ENCODE measurements at regions not wholly inside any gene's neighbourhood (a gene's known extent, or its start where the extent isn't known, plus 50 kb on each side); places are given as distances from the start of the nearest gene placed in this dataset.
A peak's percentile ranks its signal among the peaks of the same experiment; 100 is the strongest.
"Not testable (repeated sequence)": the region's sequence is repeated elsewhere in the genome, so short reads cannot be mapped to it uniquely, and the experiment has no call there.

- H3K4me1 ChIP-seq (ENCODE audit: control insufficient read depth in 1 of 2, insufficient read depth in 2 of 2, low read length in 2 of 2): no peaks in the 10 kb centered on the region
- no peaks in the 10 kb centered on the region for H3K9me3 ChIP-seq (ENCODE audit: control insufficient read depth in 1 of 2, low read length in 2 of 2)
- no peak overlapping the region for H3K27ac ChIP-seq (ENCODE audit: low read length)
- H3K27me3 ChIP-seq (ENCODE audit: low read depth, low read length): no peaks in the 10 kb centered on the region
- no peaks in the 10 kb centered on the region for H3K36me3 ChIP-seq (ENCODE audit: control insufficient read depth in 1 of 2, insufficient read depth in 2 of 2, low read length in 2 of 2)
- H3K4me3 ChIP-seq (ENCODE audit: low read depth in 1 of 2, low read length in 2 of 2): no peak overlapping the region
Measured at GRCh38 chr6:47407300-47408281, 70.0 kb upstream of the CD2AP start.

DNA sequence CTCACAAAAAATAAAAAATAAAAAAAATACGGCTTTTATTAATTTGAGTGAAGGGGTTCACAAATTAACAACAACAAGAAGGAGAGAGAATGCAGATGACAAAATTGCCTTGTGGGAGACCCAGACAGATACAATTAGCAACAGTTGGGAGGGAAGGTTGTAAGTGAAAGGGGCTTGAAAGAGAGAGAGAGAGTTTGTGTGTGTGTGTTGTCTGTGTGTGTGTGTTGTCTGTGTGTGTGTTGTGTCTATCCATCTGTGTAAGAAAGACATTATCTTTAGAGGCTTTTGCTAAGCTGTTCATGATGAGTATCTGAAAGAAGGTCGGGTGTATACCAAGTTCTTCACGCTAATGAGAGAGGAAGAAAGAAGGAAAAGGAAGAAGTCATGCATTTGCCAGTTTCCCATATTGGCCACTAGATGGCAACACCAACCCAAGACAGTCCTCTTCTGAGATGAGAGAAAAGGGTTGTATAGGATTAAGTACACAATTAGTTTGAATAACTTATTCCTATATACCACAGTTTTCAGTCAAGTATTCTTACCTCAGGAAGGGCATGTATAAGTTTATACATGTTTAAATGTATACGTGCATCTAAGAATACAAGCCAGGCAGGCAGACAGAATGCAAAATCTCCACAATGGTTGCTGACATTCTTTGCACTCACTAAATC is 63.7 kb upstream of the CD2AP start:
- Histone ChIP-seq H3K9me3 (ENCODE audit: control insufficient read depth in 1 of 2, low read length in 2 of 2) (no peaks in the 10 kb centered on the region), H3K36me3 (ENCODE audit: control insufficient read depth in 1 of 2, insufficient read depth in 2 of 2, low read length in 2 of 2) (no peaks in the 10 kb centered on the region), H3K27ac (ENCODE audit: low read length) (peak overlapping the region; percentile 53), H3K4me3 (ENCODE audit: low read depth in 1 of 2, low read length in 2 of 2) (peak overlapping the region; percentile 51 to 88), H3K4me1 (ENCODE audit: control insufficient read depth in 1 of 2, insufficient read depth in 2 of 2, low read length in 2 of 2) (peaks cover 6 to 7% of the 10 kb centered on the region in 2 donors), H3K27me3 (ENCODE audit: low read depth, low read length) (no peaks in the 10 kb centered on the region)

GRCh38 chr6:47414423-47415167 is 63.0 kb upstream of the CD2AP start:
- peak overlapping the region; percentile 51 to 88 for H3K4me3 ChIP-seq (ENCODE audit: low read depth in 1 of 2, low read length in 2 of 2)
- peak overlapping the region; percentile 53 for H3K27ac ChIP-seq (ENCODE audit: low read length)
- no peaks in the 10 kb centered on the region for H3K36me3 ChIP-seq (ENCODE audit: control insufficient read depth in 1 of 2, insufficient read depth in 2 of 2, low read length in 2 of 2)

GRCh38 chr6:47416396-47417345 is 60.9 kb upstream of the CD2AP start:
- H3K4me1 ChIP-seq (ENCODE audit: control insufficient read depth in 1 of 2, insufficient read depth in 2 of 2, low read length in 2 of 2): peaks cover 6 to 7% of the 10 kb centered on the region in 2 donors

More at GRCh38 chr6:47414423-47415167, 63.0 kb upstream of the CD2AP start:
- no peaks in the 10 kb centered on the region for H3K27me3 ChIP-seq (ENCODE audit: low read depth, low read length)
- no peaks in the 10 kb centered on the region for H3K9me3 ChIP-seq (ENCODE audit: control insufficient read depth in 1 of 2, low read length in 2 of 2)
- peaks cover 6 to 7% of the 10 kb centered on the region in 2 donors for H3K4me1 ChIP-seq (ENCODE audit: control insufficient read depth in 1 of 2, insufficient read depth in 2 of 2, low read length in 2 of 2)

GRCh38 chr6:47419621-47420020 is 58.0 kb upstream of the CD2AP start:
- H3K27me3 ChIP-seq (ENCODE audit: low read depth, low read length): no peaks in the 10 kb centered on the region
- H3K36me3 ChIP-seq (ENCODE audit: control insufficient read depth in 1 of 2, insufficient read depth in 2 of 2, low read length in 2 of 2): no peaks in the 10 kb centered on the region
- peak overlapping the region; percentile 21 for H3K27ac ChIP-seq (ENCODE audit: low read length)
- no peaks in the 10 kb centered on the region for H3K9me3 ChIP-seq (ENCODE audit: control insufficient read depth in 1 of 2, low read length in 2 of 2)
- peaks cover under 1% of the 10 kb centered on the region in 2 donors for H3K4me1 ChIP-seq (ENCODE audit: control insufficient read depth in 1 of 2, insufficient read depth in 2 of 2, low read length in 2 of 2)
- H3K4me3 ChIP-seq (ENCODE audit: low read depth in 1 of 2, low read length in 2 of 2): peak overlapping the region in 1 of 2 donors; percentile 42

More at GRCh38 chr6:47416396-47417345, 60.9 kb upstream of the CD2AP start:
- Histone ChIP-seq H3K36me3 (ENCODE audit: control insufficient read depth in 1 of 2, insufficient read depth in 2 of 2, low read length in 2 of 2) (no peaks in the 10 kb centered on the region), H3K27ac (ENCODE audit: low read length) (no peak overlapping the region), H3K9me3 (ENCODE audit: control insufficient read depth in 1 of 2, low read length in 2 of 2) (no peaks in the 10 kb centered on the region), H3K4me3 (ENCODE audit: low read depth in 1 of 2, low read length in 2 of 2) (no peak overlapping the region), H3K27me3 (ENCODE audit: low read depth, low read length) (no peaks in the 10 kb centered on the region)

- H3K36me3 ChIP-seq (ENCODE audit: control insufficient read depth in 1 of 2, insufficient read depth in 2 of 2, low read length in 2 of 2): no peaks in the 10 kb centered on the region
- peak overlapping the region; percentile 21 for H3K27ac ChIP-seq (ENCODE audit: low read length)
- H3K27me3 ChIP-seq (ENCODE audit: low read depth, low read length): no peaks in the 10 kb centered on the region
- H3K9me3 ChIP-seq (ENCODE audit: control insufficient read depth in 1 of 2, low read length in 2 of 2): no peaks in the 10 kb centered on the region
- H3K4me1 ChIP-seq (ENCODE audit: control insufficient read depth in 1 of 2, insufficient read depth in 2 of 2, low read length in 2 of 2): no peaks in the 10 kb centered on the region
- peak overlapping the region in 1 of 2 donors; percentile 42 for H3K4me3 ChIP-seq (ENCODE audit: low read depth in 1 of 2, low read length in 2 of 2)
Measured at GRCh38 chr6:47420394-47421371, 56.9 kb upstream of the CD2AP start.

GRCh38 chr6:47423079-47423478 is 54.5 kb upstream of the CD2AP start:
- Histone ChIP-seq H3K4me3 (ENCODE audit: low read depth in 1 of 2, low read length in 2 of 2) (no peak overlapping the region), H3K36me3 (ENCODE audit: control insufficient read depth in 1 of 2, insufficient read depth in 2 of 2, low read length in 2 of 2) (no peaks in the 10 kb centered on the region), H3K27me3 (ENCODE audit: low read depth, low read length) (no peaks in the 10 kb centered on the region), H3K9me3 (ENCODE audit: control insufficient read depth in 1 of 2, low read length in 2 of 2) (no peaks in the 10 kb centered on the region), H3K4me1 (ENCODE audit: control insufficient read depth in 1 of 2, insufficient read depth in 2 of 2, low read length in 2 of 2) (no peaks in the 10 kb centered on the region), H3K27ac (ENCODE audit: low read length) (no peak overlapping the region)

GRCh38 chr6:47424436-47424836 is 53.2 kb upstream of the CD2AP start:
- Histone ChIP-seq H3K4me1 (ENCODE audit: control insufficient read depth in 1 of 2, insufficient read depth in 2 of 2, low read length in 2 of 2) (no peaks in the 10 kb centered on the region), H3K9me3 (ENCODE audit: control insufficient read depth in 1 of 2, low read length in 2 of 2) (peaks cover 3 to 6% of the 10 kb centered on the region in 2 donors), H3K27ac (ENCODE audit: low read length) (no peak overlapping the region), H3K27me3 (ENCODE audit: low read depth, low read length) (no peaks in the 10 kb centered on the region), H3K4me3 (ENCODE audit: low read depth in 1 of 2, low read length in 2 of 2) (no peak overlapping the region), H3K36me3 (ENCODE audit: control insufficient read depth in 1 of 2, insufficient read depth in 2 of 2, low read length in 2 of 2) (no peaks in the 10 kb centered on the region)

DNA sequence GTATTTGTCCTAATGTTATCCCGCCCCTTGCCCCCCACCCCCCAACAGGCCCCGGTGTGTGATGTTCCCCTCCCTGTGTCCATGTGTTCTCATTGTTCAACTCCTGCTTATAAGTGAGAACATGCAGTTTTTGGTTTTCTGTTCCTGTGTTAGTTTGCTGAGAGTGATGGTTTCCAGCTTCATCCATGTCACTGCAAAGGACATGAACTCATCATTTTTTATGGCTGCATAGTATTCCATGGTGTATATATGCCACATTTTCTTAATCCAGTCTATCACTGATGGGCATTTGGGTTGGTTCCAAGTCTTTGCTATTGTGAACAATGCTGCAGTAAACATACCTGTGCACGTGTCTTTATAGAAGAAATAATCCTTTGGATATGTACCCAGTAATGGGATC is 51.9 kb upstream of the CD2AP start:
- not testable (repeated sequence) for H3K27me3 ChIP-seq (ENCODE audit: low read depth, low read length); H3K36me3 ChIP-seq (ENCODE audit: control insufficient read depth in 1 of 2, insufficient read depth in 2 of 2, low read length in 2 of 2); H3K9me3 ChIP-seq (ENCODE audit: control insufficient read depth in 1 of 2, low read length in 2 of 2); H3K4me3 ChIP-seq (ENCODE audit: low read depth in 1 of 2, low read length in 2 of 2); H3K4me1 ChIP-seq (ENCODE audit: control insufficient read depth in 1 of 2, insufficient read depth in 2 of 2, low read length in 2 of 2); H3K27ac ChIP-seq (ENCODE audit: low read length)

Measured in muscle layer of duodenum (tissue), 2 donors.